ENCODE measurements at regions not wholly inside any gene's neighbourhood (a gene's known extent, or its start where the extent isn't known, plus 50 kb on each side); places are given as distances from the start of the nearest gene placed in this dataset.

DNA sequence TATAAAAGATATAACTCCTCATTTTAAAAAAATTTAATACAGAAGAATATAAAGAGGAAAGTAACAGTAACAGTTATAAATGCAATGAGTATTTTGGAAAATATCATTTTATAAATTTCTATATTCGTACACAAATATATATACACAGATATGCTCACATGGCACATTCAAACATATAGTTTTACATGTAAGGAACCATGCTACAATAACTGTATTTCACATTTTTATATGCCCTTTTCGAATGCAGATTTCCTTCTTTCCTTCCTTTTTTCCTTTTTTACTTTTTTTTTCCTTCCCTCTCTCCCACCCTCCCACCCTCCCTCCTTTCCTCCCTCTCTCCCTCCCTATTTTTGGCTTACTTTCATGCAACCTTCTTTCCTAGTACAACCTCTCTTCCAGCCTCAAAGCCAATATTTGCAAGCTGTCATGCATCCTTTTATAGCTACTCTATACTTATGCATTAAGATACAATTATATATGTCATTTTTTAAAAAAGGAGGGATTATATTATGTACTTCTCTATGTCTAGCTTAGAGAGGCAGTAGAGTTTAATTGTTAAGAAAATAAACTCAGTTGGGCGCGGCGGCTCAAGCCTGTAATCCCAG lies 830.5 kb downstream of the IGSF11 start:
- TF ChIP-seq, protein P1, sequence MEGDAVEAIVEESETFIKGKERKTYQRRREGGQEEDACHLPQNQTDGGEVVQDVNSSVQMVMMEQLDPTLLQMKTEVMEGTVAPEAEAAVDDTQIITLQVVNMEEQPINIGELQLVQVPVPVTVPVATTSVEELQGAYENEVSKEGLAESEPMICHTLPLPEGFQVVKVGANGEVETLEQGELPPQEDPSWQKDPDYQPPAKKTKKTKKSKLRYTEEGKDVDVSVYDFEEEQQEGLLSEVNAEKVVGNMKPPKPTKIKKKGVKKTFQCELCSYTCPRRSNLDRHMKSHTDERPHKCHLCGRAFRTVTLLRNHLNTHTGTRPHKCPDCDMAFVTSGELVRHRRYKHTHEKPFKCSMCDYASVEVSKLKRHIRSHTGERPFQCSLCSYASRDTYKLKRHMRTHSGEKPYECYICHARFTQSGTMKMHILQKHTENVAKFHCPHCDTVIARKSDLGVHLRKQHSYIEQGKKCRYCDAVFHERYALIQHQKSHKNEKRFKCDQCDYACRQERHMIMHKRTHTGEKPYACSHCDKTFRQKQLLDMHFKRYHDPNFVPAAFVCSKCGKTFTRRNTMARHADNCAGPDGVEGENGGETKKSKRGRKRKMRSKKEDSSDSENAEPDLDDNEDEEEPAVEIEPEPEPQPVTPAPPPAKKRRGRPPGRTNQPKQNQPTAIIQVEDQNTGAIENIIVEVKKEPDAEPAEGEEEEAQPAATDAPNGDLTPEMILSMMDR (IDR thresholded peaks at IDR 0.05) = no peak
- no peak for TF ChIP-seq POLR2A (IDR thresholded peaks at IDR 0.05)

Measured in thyroid gland (tissue), 4 donors.